Neural progenitor cell (in vitro differentiated cells): ENCODE measurements at regions not wholly inside any gene's neighbourhood (a gene's known extent, or its start where the extent isn't known, plus 50 kb on each side); places are given as distances from the start of the nearest gene placed in this dataset.

Source experiments
- CTCF ChIP-seq: fragments of 200-600 bp; sonication (generic); IDR thresholded peaks from 2 replicates; pipeline ENCODE4 v1.5.1; 2017; ENCODE audit warnings: antibody characterized with exemption, mild to moderate bottlenecking
- EZH2 ChIP-seq: fragments of 200-600 bp; sonication (generic); IDR thresholded peaks from 2 replicates; pipeline ENCODE4 v1.6.1; 2017; ENCODE audit warnings: antibody characterized with exemption, mild to moderate bottlenecking, moderate library complexity

GRCh38 chr6:78353040-78353439 is 514.3 kb upstream of the IRAK1BP1 start:
- TF ChIP-seq CTCF = no peak
- TF ChIP-seq EZH2 = no peak
